OCI-LY1 (cell line): ENCODE measurements at regions not wholly inside any gene's neighbourhood (a gene's known extent, or its start where the extent isn't known, plus 50 kb on each side); places are given as distances from the start of the nearest gene placed in this dataset.

Experiments
- H2AFZ ChIP-seq: fragments of 200-600 bp; sonication (generic), shearing (Covaris generic); 2 replicates; pipeline ENCODE4 v1.6.0; 2014; ENCODE audit warnings: antibody characterized with exemption, mild to moderate bottlenecking, low read length
- H3F3A ChIP-seq: fragments of 200-600 bp; sonication (generic), shearing (Covaris generic); 2 replicates; pipeline ENCODE4 v1.6.0; 2014; ENCODE audit warnings: mild to moderate bottlenecking, antibody characterized with exemption, low read length, moderate library complexity; ENCODE audit not compliant: insufficient read depth
- H3K27ac ChIP-seq: fragments of 200-600 bp; sonication (generic); 2 replicates; pipeline ENCODE4 v1.5.1; 2014; ENCODE audit warnings: low read length, mixed run types, mild to moderate bottlenecking, low read depth; ENCODE audit not compliant: poor library complexity, severe bottlenecking
- H3K27me3 ChIP-seq: fragments of 200-600 bp; sonication (generic); 2 replicates; pipeline ENCODE4 v1.6.0; 2014; ENCODE audit warnings: antibody characterized with exemption, mild to moderate bottlenecking, low read length, moderate library complexity; ENCODE audit not compliant: insufficient read depth
- H3K36me3 ChIP-seq: fragments of 200-600 bp; sonication (generic); 2 replicates; pipeline ENCODE4 v1.6.1; 2014; ENCODE audit warnings: mild to moderate bottlenecking, antibody characterized with exemption, low read length, moderate library complexity, mixed read lengths; ENCODE audit not compliant: insufficient read depth
- H3K4me1 ChIP-seq: fragments of 200-600 bp; sonication (generic); 2 replicates; pipeline ENCODE4 v1.5.1; 2014; ENCODE audit warnings: mild to moderate bottlenecking, low read length, moderate library complexity; ENCODE audit not compliant: insufficient read depth, severe bottlenecking
- H3K4me2 ChIP-seq: fragments of 200-600 bp; sonication (generic), shearing (Covaris generic); 2 replicates; pipeline ENCODE4 v1.6.1; 2014; ENCODE audit warnings: low read length
- H3K4me3 ChIP-seq: fragments of 200-600 bp; sonication (generic); 2 replicates; pipeline ENCODE4 v1.5.1; 2014; ENCODE audit warnings: low read length, low read depth, mild to moderate bottlenecking, mixed read lengths; ENCODE audit not compliant: poor library complexity, severe bottlenecking
- H3K79me2 ChIP-seq: fragments of 200-600 bp; shearing (Covaris generic); 2 replicates; pipeline ENCODE4 v1.6.1; 2016; ENCODE audit warnings: mixed run types, low read length, mixed read lengths; ENCODE audit not compliant: insufficient read depth
- H3K9ac ChIP-seq: fragments of 200-600 bp; sonication (generic), shearing (Covaris generic); 2 replicates; pipeline ENCODE4 v1.6.1; 2014; ENCODE audit warnings: mild to moderate bottlenecking, low read length, mixed read lengths
- H3K9me2 ChIP-seq: fragments of 200-600 bp; sonication (generic), shearing (Covaris generic); 2 replicates; pipeline ENCODE4 v1.6.1; 2014; ENCODE audit warnings: low read depth, mild to moderate bottlenecking, low read length, mixed read lengths
- H3K9me3 ChIP-seq: fragments of 200-600 bp; shearing (Covaris generic); 2 replicates; pipeline ENCODE4 v1.6.1; 2014; ENCODE audit warnings: low read length, mixed read lengths
- H4K20me1 ChIP-seq: fragments of 200-600 bp; sonication (generic), shearing (Covaris generic); 2 replicates; pipeline ENCODE4 v1.6.0; 2016; ENCODE audit warnings: mild to moderate bottlenecking, low read length; ENCODE audit not compliant: insufficient read depth
- CTCF ChIP-seq: fragments of 200-600 bp; sonication (generic), shearing (Covaris generic); IDR thresholded peaks from 2 replicates; pipeline ENCODE4 v1.5.1; 2017; ENCODE audit warnings: mild to moderate bottlenecking, antibody characterized with exemption, low read length, moderate library complexity, mixed read lengths
- EZH2 ChIP-seq: fragments of 200-600 bp; sonication (generic), shearing (Covaris generic); IDR thresholded peaks from 2 replicates; pipeline ENCODE4 v1.8.0; 2017; ENCODE audit warnings: borderline replicate concordance, mixed run types, mild to moderate bottlenecking, antibody characterized with exemption, low read length, moderate library complexity, mixed read lengths

- H3K27me3 ChIP-seq: no peaks in the 10 kb centered on the region
- no peak for TF ChIP-seq CTCF
- TF ChIP-seq EZH2: no peak
- H4K20me1 ChIP-seq: no peaks in the 10 kb centered on the region
- no peaks in the 10 kb centered on the region for H3F3A ChIP-seq
- H3K4me2 ChIP-seq: no peak overlapping the region
- no peaks in the 10 kb centered on the region for H3K36me3 ChIP-seq
- H2AFZ ChIP-seq: no peak overlapping the region
- H3K9me2 ChIP-seq: no peaks in the 10 kb centered on the region
- H3K9ac ChIP-seq: no peak overlapping the region
- H3K27ac ChIP-seq: no peak overlapping the region
- no peaks in the 10 kb centered on the region for H3K4me1 ChIP-seq
- H3K4me3 ChIP-seq: no peak overlapping the region
- H3K9me3 ChIP-seq: no peaks in the 10 kb centered on the region
- no peaks in the 10 kb centered on the region for H3K79me2 ChIP-seq
Observed at GRCh38 chr11:37087650-37088572, 489.9 kb upstream of the RAG2 start.

GRCh38 chr11:37078521-37078920 lies 480.5 kb upstream of the RAG2 start:
- Histone ChIP-seq H3K9me3 (no peaks in the 10 kb centered on the region), H3K9ac (no peak overlapping the region), H3K9me2 (no peaks in the 10 kb centered on the region), H3K36me3 (no peaks in the 10 kb centered on the region), H4K20me1 (no peaks in the 10 kb centered on the region), H3F3A (no peaks in the 10 kb centered on the region), H3K4me2 (no peak overlapping the region), H3K27me3 (no peaks in the 10 kb centered on the region), H3K27ac (no peak overlapping the region), H3K4me1 (no peaks in the 10 kb centered on the region), H3K79me2 (no peaks in the 10 kb centered on the region), H3K4me3 (no peak overlapping the region), H2AFZ (no peak overlapping the region)
- no peak for TF ChIP-seq CTCF
- TF ChIP-seq EZH2: no peak

- no peak for TF ChIP-seq EZH2
- TF ChIP-seq CTCF: no peak
- Histone ChIP-seq H3F3A (no peaks in the 10 kb centered on the region), H3K79me2 (no peaks in the 10 kb centered on the region), H3K9me2 (no peaks in the 10 kb centered on the region), H3K9ac (no peak overlapping the region), H3K27ac (no peak overlapping the region), H3K4me1 (no peaks in the 10 kb centered on the region), H3K36me3 (no peaks in the 10 kb centered on the region), H3K9me3 (no peaks in the 10 kb centered on the region), H2AFZ (no peak overlapping the region), H3K4me2 (no peak overlapping the region), H4K20me1 (no peaks in the 10 kb centered on the region), H3K27me3 (no peaks in the 10 kb centered on the region), H3K4me3 (no peak overlapping the region)
Observed at GRCh38 chr11:37076866-37077265, 478.8 kb upstream of the RAG2 start.
